HepG2 (cell line): ENCODE measurements at regions not wholly inside any gene's neighbourhood (a gene's known extent, or its start where the extent isn't known, plus 50 kb on each side); places are given as distances from the start of the nearest gene placed in this dataset.

Experiments used
- ATAC-seq: fragments of 200-7000 bp; cut with Tn5 transposase; 3 replicates; pipeline ENCODE4 v1.9.1; 2020; ENCODE audit warnings: mild to moderate bottlenecking, moderate library complexity
- BruUV-seq: library from RNA; stranded (reverse); fragments of 400-500 nt; replicated peaks from 2 replicates; lab custom pipeline; 2021; lab: Mats Ljungman, UMichigan
- CTCF ChIA-PET: fragments of 300-600 bp; formaldehyde crosslinking; extraction: SDS; loops from one replicate; lab custom pipeline; 2021; ENCODE audit warnings: low total read pairs, inconsistent platforms, low intra/inter-chr PET ratio; lab: Yijun Ruan, JAX
- POLR2A ChIA-PET: fragments of 350-600 bp; sonication (Branson Sonifier 250); formaldehyde crosslinking; loops from one replicate; lab custom pipeline; 2020; ENCODE audit warnings: antibody characterized with exemption, inconsistent platforms; lab: Yijun Ruan, JAX
- DNase-seq: peaks from one replicate; pipeline ENCODE4 v3.0.0-alpha.2; 2015; ENCODE audit warnings: low spot score
- FAIRE-seq: peaks from 3 replicates; lab custom pipeline; 2011; peaks lifted over from hg19 to GRCh38; lab: Jason Lieb, UNC
- H2AFZ ChIP-seq: one replicate; pipeline ENCODE4 v1.6.1; 2011; ENCODE audit warnings: low read length, inconsistent platforms
- H3K27ac ChIP-seq: fragments of 300-600 bp; 3 replicates; pipeline ENCODE4 v1.8.0; 2011; ENCODE audit warnings: mixed run types, mild to moderate bottlenecking, mixed read lengths, low read length, inconsistent platforms; ENCODE audit not compliant: insufficient read depth; ENCODE audit errors: extremely low read length
- H3K27me3 ChIP-seq, 2 experiments: fragments of 200-600 bp in 1 of 2; 2 replicates in 1 of 2; 3 replicates in 1 of 2; pipeline versions ENCODE4 v1.6.0 to v1.8.0; 2011; ENCODE audit warnings: low read length in 2 of 2, mild to moderate bottlenecking in 2 of 2, moderate library complexity in 2 of 2, inconsistent platforms in 1 of 2; ENCODE audit not compliant: insufficient read depth in 2 of 2, control insufficient read depth in 1 of 2
- H3K36me3 ChIP-seq, 2 experiments: fragments of 200-600 bp in 1 of 2; replicated peaks in 1 of 2; 2 replicates in 1 of 2; 3 replicates in 1 of 2; pipeline versions ENCODE4 v1.5.1 to v1.8.0; 2011; ENCODE audit warnings: low read length in 2 of 2, inconsistent platforms in 1 of 2; ENCODE audit not compliant: insufficient read depth in 2 of 2, control insufficient read depth in 1 of 2
- H3K4me1 ChIP-seq: 2 replicates; pipeline ENCODE4 v1.5.1; 2012; ENCODE audit warnings: low read length, inconsistent platforms; ENCODE audit not compliant: insufficient read depth
- H3K4me2 ChIP-seq: 2 replicates; pipeline ENCODE4 v1.6.0; 2011; ENCODE audit warnings: low read depth, low read length, inconsistent platforms
- H3K4me3 ChIP-seq, 3 experiments: fragments of 200-600 bp in 1 of 3; sonication (generic), shearing (Covaris generic) in 1 of 3; replicated peaks in 1 of 3; 2 replicates each; pipeline ENCODE4 v1.5.1; 2011 to 2016; ENCODE audit warnings: low read length in 3 of 3, inconsistent platforms in 2 of 3, low read depth in 2 of 3, mild to moderate bottlenecking in 2 of 3, control low read depth in 1 of 3, mixed read lengths in 1 of 3; ENCODE audit not compliant: insufficient read depth in 1 of 3
- H3K79me2 ChIP-seq: one replicate; pipeline ENCODE4 v1.6.1; 2011; ENCODE audit warnings: low read length, inconsistent platforms; ENCODE audit not compliant: insufficient read depth
- H3K9ac ChIP-seq: 2 replicates; pipeline ENCODE4 v1.6.0; 2011; ENCODE audit warnings: mild to moderate bottlenecking, low read depth, low read length, inconsistent platforms; ENCODE audit not compliant: insufficient read depth
- H3K9me3 ChIP-seq: 2 replicates; pipeline ENCODE4 v1.5.1; 2012; ENCODE audit warnings: mild to moderate bottlenecking, low read length
- H4K20me1 ChIP-seq: 2 replicates; pipeline ENCODE4 v1.6.0; 2011; ENCODE audit warnings: inconsistent platforms, mild to moderate bottlenecking, low read length, moderate library complexity; ENCODE audit not compliant: insufficient read depth
- ARID2 ChIP-seq: sonication (generic); formaldehyde crosslinking; IDR thresholded peaks from 2 replicates; pipeline ENCODE4 v1.8.1; 2022; ENCODE audit warnings: mild to moderate bottlenecking, missing genetic modification reagents, borderline replicate concordance
- ATF7-NPFF ChIP-seq: sonication (generic); formaldehyde crosslinking; IDR thresholded peaks from 2 replicates; pipeline ENCODE4 v1.8.1; 2023; ENCODE audit warnings: mild to moderate bottlenecking, low read depth, missing genetic modification reagents, moderate library complexity
- CBX5 ChIP-seq: sonication (generic); formaldehyde crosslinking; IDR thresholded peaks from 2 replicates; pipeline ENCODE4 v1.4.0; 2020; ENCODE audit warnings: missing genetic modification reagents, borderline replicate concordance
- HHEX ChIP-seq: IDR thresholded peaks from 2 replicates; pipeline ENCODE4 v1.6.1; 2016; ENCODE audit warnings: control low read depth
- NR1H2 ChIP-seq: sonication (generic); formaldehyde crosslinking; IDR thresholded peaks from 2 replicates; pipeline ENCODE4 v1.8.1; 2022; ENCODE audit warnings: low read depth, missing genetic modification reagents, borderline replicate concordance
- RBFOX2 ChIP-seq: fragments of 200-400 bp; formaldehyde crosslinking; IDR thresholded peaks from 2 replicates; pipeline ENCODE4 v1.6.1; 2017; ENCODE audit warnings: low read depth, mild to moderate bottlenecking, low read length
- ZNF263 ChIP-seq: sonication (generic); formaldehyde crosslinking; IDR thresholded peaks from 2 replicates; pipeline ENCODE4 v1.4.0; 2020; ENCODE audit warnings: missing genetic modification reagents
- WGBS: methylation state at CpG from one replicate; pipeline ENCODE4 v1.1.6; 2017; ENCODE audit warnings: low lambda C conversion rate; 5-methylcytosine and 5-hydroxymethylcytosine counted together
- in situ Hi-C: cut with HindIII; loops from 2 replicates; pipeline ENCODE4 v1.10.0; 2017; ENCODE audit warnings: low pct_unique_long_range_greater_than_20kb; ENCODE audit not compliant: extremely low pct_ligation_motif_present
- intact Hi-C: fragments of 100-400 bp; cut with micrococcal nuclease; formaldehyde crosslinking; loops from one replicate; pipeline ENCODE4 v1.10.0; 2022; ENCODE audit not compliant: unreplicated experiment
- TF ChIP-seq, protein P1 (sequence below): sonication (generic); formaldehyde crosslinking; IDR thresholded peaks from 2 replicates; pipeline ENCODE4 v1.8.1; 2023; ENCODE audit warnings: missing genetic modification reagents, inconsistent platforms, borderline replicate concordance
- TF ChIP-seq, protein P2 (sequence below): sonication (generic); formaldehyde crosslinking; IDR thresholded peaks from 2 replicates; pipeline ENCODE4 v1.5.0; 2020; ENCODE audit warnings: missing genetic modification reagents
- TF ChIP-seq, protein P3 (sequence below): sonication (generic); formaldehyde crosslinking; IDR thresholded peaks from 2 replicates; pipeline ENCODE4 v1.4.0; 2020; ENCODE audit warnings: low read depth, missing genetic modification reagents

DNA sequence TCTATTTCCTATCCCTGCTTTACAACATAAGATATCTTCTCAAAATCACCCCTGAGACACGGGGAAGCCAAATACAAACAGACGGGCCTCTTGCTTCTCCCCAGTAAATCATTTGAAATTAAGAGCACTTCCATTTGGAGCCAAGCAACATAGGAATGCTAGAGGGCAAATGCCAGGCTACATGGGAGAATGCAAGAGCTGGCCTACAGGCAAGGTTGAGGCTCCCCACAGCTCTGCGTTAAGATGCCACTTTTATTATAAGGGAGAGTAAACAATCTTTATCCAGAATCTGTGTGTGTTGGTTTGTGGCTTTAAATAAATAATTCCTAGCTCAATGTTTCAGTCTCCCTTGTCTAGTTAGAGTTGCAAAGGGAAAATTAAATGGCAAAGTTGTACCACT, 305.1 kb upstream of the KCNH8 start (continued):
- TF ChIP-seq, protein P1, sequence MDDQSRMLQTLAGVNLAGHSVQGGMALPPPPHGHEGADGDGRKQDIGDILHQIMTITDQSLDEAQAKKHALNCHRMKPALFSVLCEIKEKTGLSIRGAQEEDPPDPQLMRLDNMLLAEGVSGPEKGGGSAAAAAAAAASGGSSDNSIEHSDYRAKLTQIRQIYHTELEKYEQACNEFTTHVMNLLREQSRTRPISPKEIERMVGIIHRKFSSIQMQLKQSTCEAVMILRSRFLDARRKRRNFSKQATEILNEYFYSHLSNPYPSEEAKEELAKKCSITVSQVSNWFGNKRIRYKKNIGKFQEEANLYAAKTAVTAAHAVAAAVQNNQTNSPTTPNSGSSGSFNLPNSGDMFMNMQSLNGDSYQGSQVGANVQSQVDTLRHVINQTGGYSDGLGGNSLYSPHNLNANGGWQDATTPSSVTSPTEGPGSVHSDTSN (CRISPR knock-in tag), result no peak
- TF ChIP-seq, all 625 proteins: peak for 0

DNA sequence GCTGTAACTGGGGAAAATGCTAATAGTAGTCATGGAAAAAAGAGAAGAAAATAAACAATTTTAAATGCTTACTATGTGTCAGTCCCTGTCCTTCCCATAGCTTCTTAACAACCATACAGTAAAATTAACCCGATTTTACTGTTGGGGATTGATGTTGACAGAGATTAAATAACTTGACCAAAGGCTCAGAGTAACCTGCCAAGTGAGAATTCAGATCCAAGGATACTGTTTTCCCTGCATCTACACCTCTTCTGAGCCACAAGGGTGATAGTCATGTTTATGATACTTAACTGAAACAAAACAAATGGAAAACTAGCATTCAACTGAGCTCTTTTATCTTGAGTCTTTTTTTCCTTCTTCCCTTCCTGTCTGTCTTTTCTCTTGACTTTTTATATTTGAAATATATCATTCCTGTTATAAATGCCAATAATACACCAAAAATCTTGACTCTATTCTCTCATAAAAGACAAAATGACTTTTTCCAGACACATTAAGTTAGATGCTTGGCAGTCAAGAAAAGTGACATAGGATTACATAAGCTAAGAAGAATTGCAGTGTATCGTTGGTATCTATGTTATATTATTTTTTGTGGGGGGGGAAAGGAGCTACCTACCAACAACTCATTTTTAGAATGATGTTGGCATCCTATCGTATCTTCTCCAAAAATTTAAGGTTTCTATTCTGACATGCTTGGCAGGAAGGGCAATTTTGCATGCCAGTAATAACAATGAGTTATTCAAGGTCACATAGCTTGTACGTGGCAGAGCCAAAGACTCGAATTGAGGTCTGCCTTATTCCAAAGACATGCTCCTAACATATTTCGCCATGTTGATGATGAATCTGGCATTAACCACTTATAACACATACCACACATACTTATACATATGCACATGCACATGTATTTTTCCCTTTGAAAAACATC, 306.6 kb upstream of the KCNH8 start:
- WGBS, result 8% methylated on average over 6 of the region's 6 CpGs

More for the DNA sequence above, 306.6 kb upstream of the KCNH8 start:
- Histone ChIP-seq H3K4me2 (no peak overlapping the region), H3K4me1 (no peaks in the 10 kb centered on the region), H3K36me3 (no peaks in the 10 kb centered on the region), H3K9ac (no peak overlapping the region), H3K27me3 (no peaks in the 10 kb centered on the region), H3K27ac (no peak overlapping the region), H4K20me1 (no peaks in the 10 kb centered on the region), H3K9me3 (no peaks in the 10 kb centered on the region), H2AFZ (no peak overlapping the region), H3K79me2 (no peaks in the 10 kb centered on the region), H3K4me3 (no peak overlapping the region)
- TF ChIP-seq ATF7-NPFF (CRISPR knock-in tag) (no peak), CBX5 (CRISPR knock-in tag) (no peak), RBFOX2 (no peak), NR1H2 (CRISPR knock-in tag) (no peak), ZNF263 (CRISPR knock-in tag) (no peak), HHEX (CRISPR knock-in tag) (no peak), ARID2 (CRISPR knock-in tag) (no peak)
- TF ChIP-seq, protein P2, sequence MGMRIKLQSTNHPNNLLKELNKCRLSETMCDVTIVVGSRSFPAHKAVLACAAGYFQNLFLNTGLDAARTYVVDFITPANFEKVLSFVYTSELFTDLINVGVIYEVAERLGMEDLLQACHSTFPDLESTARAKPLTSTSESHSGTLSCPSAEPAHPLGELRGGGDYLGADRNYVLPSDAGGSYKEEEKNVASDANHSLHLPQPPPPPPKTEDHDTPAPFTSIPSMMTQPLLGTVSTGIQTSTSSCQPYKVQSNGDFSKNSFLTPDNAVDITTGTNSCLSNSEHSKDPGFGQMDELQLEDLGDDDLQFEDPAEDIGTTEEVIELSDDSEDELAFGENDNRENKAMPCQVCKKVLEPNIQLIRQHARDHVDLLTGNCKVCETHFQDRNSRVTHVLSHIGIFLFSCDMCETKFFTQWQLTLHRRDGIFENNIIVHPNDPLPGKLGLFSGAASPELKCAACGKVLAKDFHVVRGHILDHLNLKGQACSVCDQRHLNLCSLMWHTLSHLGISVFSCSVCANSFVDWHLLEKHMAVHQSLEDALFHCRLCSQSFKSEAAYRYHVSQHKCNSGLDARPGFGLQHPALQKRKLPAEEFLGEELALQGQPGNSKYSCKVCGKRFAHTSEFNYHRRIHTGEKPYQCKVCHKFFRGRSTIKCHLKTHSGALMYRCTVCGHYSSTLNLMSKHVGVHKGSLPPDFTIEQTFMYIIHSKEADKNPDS (CRISPR knock-in tag), result no peak
- TF ChIP-seq, protein P3, sequence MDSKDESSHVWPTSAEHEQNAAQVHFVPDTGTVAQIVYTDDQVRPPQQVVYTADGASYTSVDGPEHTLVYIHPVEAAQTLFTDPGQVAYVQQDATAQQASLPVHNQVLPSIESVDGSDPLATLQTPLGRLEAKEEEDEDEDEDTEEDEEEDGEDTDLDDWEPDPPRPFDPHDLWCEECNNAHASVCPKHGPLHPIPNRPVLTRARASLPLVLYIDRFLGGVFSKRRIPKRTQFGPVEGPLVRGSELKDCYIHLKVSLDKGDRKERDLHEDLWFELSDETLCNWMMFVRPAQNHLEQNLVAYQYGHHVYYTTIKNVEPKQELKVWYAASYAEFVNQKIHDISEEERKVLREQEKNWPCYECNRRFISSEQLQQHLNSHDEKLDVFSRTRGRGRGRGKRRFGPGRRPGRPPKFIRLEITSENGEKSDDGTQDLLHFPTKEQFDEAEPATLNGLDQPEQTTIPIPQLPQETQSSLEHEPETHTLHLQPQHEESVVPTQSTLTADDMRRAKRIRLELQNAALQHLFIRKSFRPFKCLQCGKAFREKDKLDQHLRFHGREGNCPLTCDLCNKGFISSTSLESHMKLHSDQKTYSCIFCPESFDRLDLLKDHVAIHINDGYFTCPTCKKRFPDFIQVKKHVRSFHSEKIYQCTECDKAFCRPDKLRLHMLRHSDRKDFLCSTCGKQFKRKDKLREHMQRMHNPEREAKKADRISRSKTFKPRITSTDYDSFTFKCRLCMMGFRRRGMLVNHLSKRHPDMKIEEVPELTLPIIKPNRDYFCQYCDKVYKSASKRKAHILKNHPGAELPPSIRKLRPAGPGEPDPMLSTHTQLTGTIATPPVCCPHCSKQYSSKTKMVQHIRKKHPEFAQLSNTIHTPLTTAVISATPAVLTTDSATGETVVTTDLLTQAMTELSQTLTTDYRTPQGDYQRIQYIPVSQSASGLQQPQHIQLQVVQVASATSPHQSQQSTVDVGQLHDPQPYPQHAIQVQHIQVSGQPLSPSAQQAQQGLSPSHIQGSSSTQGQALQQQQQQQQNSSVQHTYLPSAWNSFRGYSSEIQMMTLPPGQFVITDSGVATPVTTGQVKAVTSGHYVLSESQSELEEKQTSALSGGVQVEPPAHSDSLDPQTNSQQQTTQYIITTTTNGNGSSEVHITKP (CRISPR knock-in tag), result no peak
- intact Hi-C loops (no loop called here), in situ Hi-C loops (loop anchor here (10.0 kb wide), 1 partner anchor 143 kb away; no protein-coding TSS in a partner anchor)
- ChIA-PET POLR2A (no interaction called here), CTCF (no interaction called here)
- no peak for FAIRE-seq
- ATAC-seq, result no peak
- BruUV-seq, result no TSS peak
- DNase-seq, result no peak
